GM23248 (cell line): ENCODE measurements at regions not wholly inside any gene's neighbourhood (a gene's known extent, or its start where the extent isn't known, plus 50 kb on each side); places are given as distances from the start of the nearest gene placed in this dataset.
"Not testable (repeated sequence)": the region's sequence is repeated elsewhere in the genome, so short reads cannot be mapped to it uniquely, and the experiment has no call there.

Experiments used
- DNase-seq: peaks from one replicate; pipeline ENCODE4 v3.0.0-alpha.2; 2015
- H2AFZ ChIP-seq: fragments of 200-600 bp; sonication (generic); 2 replicates; pipeline ENCODE4 v1.6.1; 2016; ENCODE audit warnings: antibody characterized with exemption
- H3F3A ChIP-seq: fragments of 200-600 bp; sonication (generic); 2 replicates; pipeline ENCODE4 v1.6.1; 2016; ENCODE audit warnings: mild to moderate bottlenecking, antibody characterized with exemption, mixed run types; ENCODE audit not compliant: insufficient read depth
- H3K27ac ChIP-seq: fragments of 200-600 bp; sonication (generic); 2 replicates; pipeline ENCODE4 v1.5.1; 2016; ENCODE audit warnings: mild to moderate bottlenecking
- H3K27me3 ChIP-seq: fragments of 200-600 bp; sonication (generic); replicated peaks from 2 replicates; pipeline ENCODE4 v1.6.1; 2016; ENCODE audit warnings: mild to moderate bottlenecking; ENCODE audit not compliant: insufficient read depth
- H3K36me3 ChIP-seq: fragments of 200-600 bp; sonication (generic); 2 replicates; pipeline ENCODE4 v1.6.1; 2016; ENCODE audit warnings: low read depth, mild to moderate bottlenecking
- H3K4me1 ChIP-seq: fragments of 200-600 bp; sonication (generic); 2 replicates; pipeline ENCODE4 v1.6.1; 2016; ENCODE audit warnings: mild to moderate bottlenecking; ENCODE audit not compliant: insufficient read depth
- H3K4me2 ChIP-seq: fragments of 200-600 bp; sonication (generic); one replicate; pipeline ENCODE4 v1.6.1; 2016; ENCODE audit warnings: mild to moderate bottlenecking; ENCODE audit not compliant: unreplicated experiment
- H3K4me3 ChIP-seq: fragments of 200-600 bp; sonication (generic); 2 replicates; pipeline ENCODE4 v1.5.1; 2016; ENCODE audit warnings: mild to moderate bottlenecking
- H3K79me2 ChIP-seq: fragments of 200-600 bp; sonication (generic); 2 replicates; pipeline ENCODE4 v1.6.1; 2016; ENCODE audit warnings: mild to moderate bottlenecking; ENCODE audit not compliant: insufficient read depth
- H3K9ac ChIP-seq: fragments of 200-600 bp; sonication (generic); 2 replicates; pipeline ENCODE4 v1.6.1; 2016; ENCODE audit warnings: mild to moderate bottlenecking
- H3K9me2 ChIP-seq: fragments of 200-600 bp; sonication (generic); 2 replicates; pipeline ENCODE4 v1.6.1; 2016; ENCODE audit warnings: mixed run types, mild to moderate bottlenecking, moderate library complexity; ENCODE audit not compliant: insufficient read depth
- H3K9me3 ChIP-seq: fragments of 200-600 bp; sonication (generic); one replicate; pipeline ENCODE4 v1.6.1; 2017; ENCODE audit warnings: low read depth
- H4K20me1 ChIP-seq: fragments of 200-600 bp; sonication (generic); 2 replicates; pipeline ENCODE4 v1.6.0; 2016; ENCODE audit not compliant: insufficient read depth
- WGBS, 2 experiments: methylation state at CpG; one replicate each; pipeline ENCODE4 v1.1.6; 2015 to 2017; ENCODE audit warnings: low lambda C conversion rate in 2 of 2, low coverage in 1 of 2; ENCODE audit errors: missing lambda C conversion rate in 2 of 2; 5-methylcytosine and 5-hydroxymethylcytosine counted together
- in situ Hi-C: fragments of 300-500 bp; cut with MboI; formaldehyde crosslinking; loops from 2 replicates; pipeline ENCODE4 v1.15.0; 2020

DNA sequence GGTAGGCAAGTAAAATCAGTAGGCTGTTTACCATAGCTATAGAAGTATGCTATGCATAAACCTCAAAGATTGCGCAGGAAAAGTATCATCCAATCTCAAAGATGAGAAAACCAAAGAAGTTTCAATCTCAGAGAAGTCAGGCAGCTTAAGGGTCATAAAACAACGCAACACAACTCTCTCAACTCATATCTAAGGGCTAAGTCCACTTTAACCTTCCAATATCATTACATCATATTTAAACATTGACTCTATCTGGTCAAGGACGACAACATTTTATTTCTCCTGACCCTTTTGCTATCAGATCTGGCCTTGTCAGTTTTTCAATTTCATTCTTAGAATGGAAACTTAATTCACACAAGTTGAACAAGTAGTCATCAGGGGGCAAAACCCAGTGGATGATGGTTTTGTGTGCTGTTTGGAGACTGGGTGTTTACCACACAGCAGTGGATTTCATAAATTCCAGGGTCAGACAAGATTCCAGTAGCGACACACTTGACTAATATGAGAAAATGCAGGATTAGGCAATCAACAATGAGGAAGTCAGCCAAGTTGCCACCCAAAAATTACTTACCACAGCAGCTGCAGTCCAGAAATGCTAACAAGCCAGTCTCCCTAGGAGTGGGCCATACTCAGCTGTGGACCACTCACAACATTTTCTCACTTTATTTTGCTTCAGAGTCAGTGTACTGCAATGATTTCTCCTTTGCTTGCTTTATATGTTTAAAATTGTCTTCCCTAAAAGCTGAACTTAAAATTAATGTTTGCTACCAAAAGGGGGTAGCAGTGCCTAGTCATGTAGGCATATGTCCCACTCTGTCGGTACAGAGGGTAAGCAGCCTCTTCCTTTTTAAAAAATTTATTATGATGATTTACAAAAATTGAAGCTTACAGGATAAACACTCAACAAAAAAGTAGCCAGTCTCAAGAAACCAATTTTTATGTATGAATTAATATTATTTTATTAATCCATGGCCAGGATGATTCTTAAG is 131.9 kb upstream of the NBPF9 start:
- no CpG with 5 or more reads among the region's 5 CpGs for WGBS, 2 experiments
- H2AFZ ChIP-seq, H3K9me2 ChIP-seq, H3K27ac ChIP-seq, H3K4me3 ChIP-seq, DNase-seq, H3K36me3 ChIP-seq, H4K20me1 ChIP-seq, H3K9ac ChIP-seq, H3K4me2 ChIP-seq, H3K79me2 ChIP-seq, H3F3A ChIP-seq, H3K27me3 ChIP-seq, in situ Hi-C loops, H3K4me1 ChIP-seq, H3K9me3 ChIP-seq: not testable (repeated sequence)

DNA sequence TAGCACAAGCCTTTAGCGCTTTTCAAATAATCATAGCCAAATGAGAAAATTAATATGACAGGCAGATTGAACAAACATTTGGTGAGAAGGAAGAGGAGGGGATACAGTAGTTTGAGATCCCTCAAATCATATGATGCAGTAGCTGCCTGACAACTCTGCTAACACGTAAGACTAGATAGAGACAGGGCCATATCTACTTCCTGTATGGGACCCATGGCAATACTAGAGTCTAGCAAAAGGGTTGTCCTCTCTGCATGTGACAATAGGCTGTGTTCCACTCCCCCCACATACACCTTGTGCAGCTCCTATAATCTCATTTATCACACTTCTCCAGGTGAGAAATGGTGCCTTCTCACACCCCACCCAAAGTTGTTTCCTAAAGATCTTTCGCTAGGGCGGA is 134.2 kb upstream of the NBPF9 start:
- H3K27me3 ChIP-seq, DNase-seq, H3K27ac ChIP-seq, H3K4me1 ChIP-seq, H3K4me3 ChIP-seq, H3K9me2 ChIP-seq, H3K79me2 ChIP-seq, H3K36me3 ChIP-seq, H2AFZ ChIP-seq, H4K20me1 ChIP-seq, H3K4me2 ChIP-seq, H3F3A ChIP-seq, in situ Hi-C loops, H3K9me3 ChIP-seq, H3K9ac ChIP-seq: not testable (repeated sequence)
- WGBS, 2 experiments: 93 to 100% methylated on average over 2 of the region's 4 CpGs

DNA sequence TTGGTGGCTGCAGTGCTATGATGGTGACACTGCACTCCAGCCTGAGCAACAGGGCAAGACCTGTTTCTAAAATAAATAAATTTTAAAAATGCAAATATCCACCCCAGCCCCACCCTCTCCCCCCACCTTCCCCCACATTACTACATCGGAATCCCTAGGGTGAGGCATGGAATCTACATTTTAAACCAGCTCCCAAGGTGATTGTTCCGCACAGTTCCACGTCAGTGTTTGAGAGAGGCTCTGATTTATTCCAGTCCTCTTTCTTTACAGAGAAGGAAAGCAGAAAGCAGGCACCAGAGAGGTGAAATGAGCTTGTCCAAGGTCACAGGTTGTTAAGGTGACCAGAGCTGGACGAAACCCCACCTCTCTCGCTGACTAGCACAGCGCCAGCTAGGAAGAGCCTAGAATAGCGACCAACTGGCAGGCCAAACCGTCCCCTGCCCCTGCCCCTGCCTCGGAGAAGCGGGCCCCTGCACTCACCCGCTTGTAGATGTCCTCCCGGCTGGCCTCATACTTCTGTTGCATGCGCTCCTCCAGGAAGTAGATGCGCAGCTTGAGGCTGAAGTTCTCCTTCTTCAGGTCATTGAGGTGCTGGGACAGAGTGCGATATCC is 136.7 kb upstream of the NBPF9 start:
- H3K9ac ChIP-seq, H3K36me3 ChIP-seq, H3K27ac ChIP-seq, H2AFZ ChIP-seq, DNase-seq, H3K4me3 ChIP-seq, H3K9me2 ChIP-seq, in situ Hi-C loops, H3K4me2 ChIP-seq, H3K27me3 ChIP-seq, H3K9me3 ChIP-seq, H4K20me1 ChIP-seq, H3K79me2 ChIP-seq, H3F3A ChIP-seq, H3K4me1 ChIP-seq: not testable (repeated sequence)
- WGBS, 2 experiments: no CpG with 5 or more reads among the region's 15 CpGs

DNA sequence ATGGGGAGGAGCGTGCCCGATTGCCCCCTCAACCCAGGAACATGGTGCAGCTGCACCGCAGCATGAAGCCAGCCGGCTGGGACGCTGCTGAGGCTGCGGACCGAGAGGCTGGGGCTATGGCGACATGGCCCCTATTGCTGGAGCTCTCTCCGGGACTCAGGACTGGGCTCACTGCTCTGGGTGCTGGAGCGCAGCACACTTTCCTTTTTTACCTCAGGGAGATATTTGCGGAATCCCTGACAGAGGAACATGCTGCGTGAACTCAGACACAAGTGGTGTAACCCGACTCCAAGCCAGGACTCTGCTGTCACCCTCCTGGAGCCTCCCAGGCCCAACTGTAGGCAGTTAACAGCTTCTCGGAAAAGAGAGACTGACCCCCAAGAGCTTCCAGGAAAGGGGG is 137.2 kb upstream of the NBPF9 start:
- H3K4me2 ChIP-seq, H3K9ac ChIP-seq, H3F3A ChIP-seq, H3K9me3 ChIP-seq, H4K20me1 ChIP-seq, H3K9me2 ChIP-seq, H3K4me1 ChIP-seq, H3K4me3 ChIP-seq, H3K27ac ChIP-seq, H3K36me3 ChIP-seq, H3K27me3 ChIP-seq, H2AFZ ChIP-seq, in situ Hi-C loops, H3K79me2 ChIP-seq, DNase-seq: not testable (repeated sequence)
- no CpG with 5 or more reads among the region's 14 CpGs for WGBS, 2 experiments

DNA sequence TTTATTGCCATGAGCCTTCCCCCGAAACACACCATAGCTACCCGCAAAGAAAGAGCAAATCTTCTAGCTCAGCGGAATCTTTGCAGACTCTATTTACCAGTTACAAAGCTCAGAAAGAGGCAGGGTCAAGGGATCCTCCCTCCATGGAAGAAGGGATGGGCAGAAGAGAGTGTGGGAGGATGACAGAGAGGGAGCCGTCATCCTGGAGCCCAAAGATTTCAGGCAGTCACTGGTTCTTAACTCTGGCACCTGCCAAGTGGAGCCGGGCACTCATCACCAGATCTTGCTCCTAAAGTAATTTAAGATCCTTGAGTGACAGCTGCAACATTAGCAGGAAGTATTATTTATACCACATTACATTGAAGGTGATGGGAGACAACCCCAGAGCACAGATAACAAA is 137.9 kb upstream of the NBPF9 start:
- H3F3A ChIP-seq, H3K9me3 ChIP-seq, H3K9me2 ChIP-seq, H3K9ac ChIP-seq, H3K4me2 ChIP-seq, H3K27me3 ChIP-seq, H3K4me3 ChIP-seq, H3K27ac ChIP-seq, H2AFZ ChIP-seq, H3K4me1 ChIP-seq, in situ Hi-C loops, H4K20me1 ChIP-seq, H3K79me2 ChIP-seq, H3K36me3 ChIP-seq, DNase-seq: not testable (repeated sequence)
- WGBS, 2 experiments: no CpG with 5 or more reads among the region's 5 CpGs

DNA sequence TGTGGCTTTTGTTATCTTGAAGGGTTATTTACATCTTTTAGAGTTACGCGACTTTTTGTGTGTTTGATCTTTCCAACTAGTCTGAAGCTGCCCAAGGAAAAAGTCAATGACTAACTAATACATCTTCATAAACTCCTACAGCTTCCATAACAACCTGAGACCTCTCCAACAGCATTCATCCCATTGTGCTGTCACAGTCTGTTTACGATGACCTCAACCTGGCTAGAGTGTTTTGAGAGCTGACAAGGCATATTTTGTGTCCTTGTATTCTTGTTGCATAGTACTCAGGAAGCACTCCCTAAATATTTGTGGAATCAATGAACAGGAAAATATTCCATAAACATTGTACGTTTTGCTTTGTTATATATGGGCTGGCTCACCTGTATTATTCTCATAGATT is 140.2 kb upstream of the NBPF9 start:
- not testable (repeated sequence) for DNase-seq, H3K4me1 ChIP-seq
- no CpG with 5 or more reads among the region's 4 CpGs for WGBS, 2 experiments

DNA sequence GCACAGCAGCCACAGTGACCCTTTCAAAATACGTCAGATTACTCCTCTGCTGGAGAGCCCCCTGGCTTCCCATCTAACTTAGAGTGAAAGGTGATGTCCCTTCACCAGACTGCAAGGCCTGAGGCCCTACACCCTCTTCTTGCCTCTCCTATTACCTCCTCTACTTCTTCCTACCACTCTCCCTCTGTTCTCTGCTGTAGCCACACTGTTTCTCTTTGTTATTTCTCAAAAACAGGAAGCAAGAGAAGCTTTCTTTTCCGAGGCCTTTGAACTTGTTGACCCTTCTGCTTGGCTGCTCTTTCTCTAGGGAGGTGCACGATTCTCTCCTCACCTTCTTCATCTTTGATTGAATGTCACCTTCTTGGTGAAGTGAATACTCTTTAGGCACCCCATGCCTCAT is 141.3 kb upstream of the NBPF9 start:
- H3K27ac ChIP-seq, H4K20me1 ChIP-seq, in situ Hi-C loops, H3K36me3 ChIP-seq, H3F3A ChIP-seq, H3K4me1 ChIP-seq, H3K4me2 ChIP-seq, H2AFZ ChIP-seq, H3K9ac ChIP-seq, H3K27me3 ChIP-seq, DNase-seq, H3K79me2 ChIP-seq, H3K9me3 ChIP-seq, H3K4me3 ChIP-seq, H3K9me2 ChIP-seq: not testable (repeated sequence)
- WGBS, 2 experiments: 93 to 100% methylated on average over 2 of the region's 3 CpGs

More for the DNA sequence above, 140.2 kb upstream of the NBPF9 start:
- H3K4me2 ChIP-seq, H3K27me3 ChIP-seq, in situ Hi-C loops, H3K9me2 ChIP-seq, H3K36me3 ChIP-seq, H4K20me1 ChIP-seq, H3K9ac ChIP-seq, H3K9me3 ChIP-seq, H3F3A ChIP-seq, H2AFZ ChIP-seq, H3K27ac ChIP-seq, H3K79me2 ChIP-seq, H3K4me3 ChIP-seq: not testable (repeated sequence)
